RPMI8226 (cell line): ENCODE measurements at regions not wholly inside any gene's neighbourhood (a gene's known extent, or its start where the extent isn't known, plus 50 kb on each side); places are given as distances from the start of the nearest gene placed in this dataset.
"Not testable (repeated sequence)": the region's sequence is repeated elsewhere in the genome, so short reads cannot be mapped to it uniquely, and the experiment has no call there.

ENCODE experiments used
- DNase-seq: peaks from one replicate; pipeline ENCODE4 v3.0.0-alpha.2; 2015

DNA sequence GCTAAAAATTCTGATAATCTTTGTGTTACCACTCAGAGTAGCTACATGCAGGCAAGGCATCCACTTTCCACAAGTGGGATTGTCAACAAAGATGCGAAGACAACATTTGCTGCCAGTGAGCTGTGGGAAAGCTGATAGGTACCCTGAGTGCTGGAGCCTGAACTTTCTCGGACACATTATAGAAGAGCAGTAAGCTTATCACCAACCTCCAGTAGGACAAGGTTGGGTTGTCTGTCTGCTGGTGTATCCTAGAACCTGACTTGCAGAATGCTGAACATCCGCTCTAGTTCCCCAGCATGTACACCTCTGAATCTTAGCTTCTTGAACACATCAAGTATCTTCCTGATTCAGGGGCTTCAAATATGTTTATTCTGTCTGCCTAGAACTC is 103.8 kb upstream of the PPM1H start:
- DNase-seq = no peak

DNA sequence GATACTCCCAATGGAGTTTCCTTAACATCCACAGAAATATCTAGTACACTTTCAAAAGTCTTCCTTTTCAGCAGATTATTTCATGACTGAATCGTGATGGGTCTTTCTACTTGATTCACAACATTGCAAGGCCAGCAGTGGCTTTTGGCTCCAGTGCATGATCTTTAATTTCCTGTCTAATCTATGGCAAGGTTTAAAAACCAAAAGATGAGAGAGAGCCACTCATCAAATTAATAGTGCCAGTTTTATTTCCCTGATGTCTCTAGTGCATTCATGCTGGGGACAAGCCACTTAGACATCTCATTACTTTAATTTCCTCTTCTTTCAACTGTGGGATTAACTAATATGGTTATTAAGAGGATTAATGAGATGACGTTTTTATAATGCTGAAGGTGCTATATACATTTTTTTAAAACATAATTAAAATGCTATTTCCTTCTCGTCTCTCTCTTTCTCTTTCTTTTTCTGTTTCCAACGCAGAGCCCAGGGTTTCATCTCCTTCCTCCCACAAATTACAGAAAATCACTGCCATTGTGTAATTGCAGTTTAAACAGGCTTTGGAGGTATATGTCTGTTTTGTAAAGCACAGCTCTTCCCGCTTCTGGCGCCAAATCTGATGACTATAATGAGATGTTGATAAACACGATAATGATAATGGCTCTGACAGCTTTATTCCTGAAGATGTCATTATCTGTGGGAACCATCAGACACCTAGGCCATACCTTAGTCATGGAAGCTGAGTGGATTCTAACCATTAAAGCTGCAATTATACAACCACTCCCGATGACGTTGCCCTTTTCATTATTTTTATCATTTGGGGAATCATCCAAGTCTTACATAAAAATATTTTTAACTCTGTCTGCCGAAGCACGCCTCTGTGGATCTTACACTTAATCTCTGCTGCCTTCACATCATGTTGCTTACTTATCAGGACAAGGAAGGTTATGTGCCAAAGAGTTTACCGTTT is 103.1 kb upstream of the PPM1H start:
- no peak for DNase-seq

- no peak for DNase-seq
Observed at GRCh38 chr12:63036974-63037335, 102.0 kb upstream of the PPM1H start.

GRCh38 chr12:63036216-63036973 is 101.4 kb upstream of the PPM1H start:
- DNase-seq = no peak

DNA sequence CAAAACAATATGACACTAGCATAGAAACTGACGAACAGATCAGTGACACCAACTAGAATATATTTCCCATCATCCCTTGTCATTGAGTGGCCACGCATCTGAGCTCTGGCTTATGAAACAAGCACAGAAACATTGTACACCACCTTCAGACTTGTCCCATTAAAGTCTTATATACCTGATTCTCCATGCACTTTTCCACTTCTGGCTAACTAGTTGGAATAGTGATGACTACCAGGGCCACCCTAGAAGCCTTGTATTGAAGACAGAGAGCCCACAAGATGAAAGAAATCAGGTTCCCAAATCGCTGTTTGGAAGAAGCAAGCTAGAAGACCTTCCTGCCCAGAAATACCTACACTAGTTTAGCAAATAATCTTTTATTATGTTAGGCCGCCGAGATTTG is 99.7 kb upstream of the PPM1H start:
- no peak for DNase-seq

DNA sequence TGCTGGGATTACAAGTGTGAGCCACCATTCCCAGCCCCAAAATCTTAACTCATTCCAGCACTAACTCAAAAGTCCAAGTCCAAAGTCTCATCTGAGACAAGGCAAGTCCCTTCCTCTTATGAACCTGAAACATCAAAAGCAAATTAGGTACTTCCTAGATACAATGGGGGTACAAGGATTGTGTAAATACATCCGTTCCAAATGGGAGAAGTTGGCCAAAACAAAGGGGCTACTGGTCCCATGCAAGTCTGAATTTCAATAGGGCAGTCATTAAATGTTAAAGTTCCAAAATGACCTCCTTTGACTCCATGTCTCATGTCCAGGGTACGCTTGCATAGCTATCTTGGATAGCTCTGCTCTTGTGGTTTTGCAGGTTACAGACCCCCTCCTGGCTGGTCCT is 94.7 kb upstream of the PPM1H start:
- no peak for DNase-seq

DNA sequence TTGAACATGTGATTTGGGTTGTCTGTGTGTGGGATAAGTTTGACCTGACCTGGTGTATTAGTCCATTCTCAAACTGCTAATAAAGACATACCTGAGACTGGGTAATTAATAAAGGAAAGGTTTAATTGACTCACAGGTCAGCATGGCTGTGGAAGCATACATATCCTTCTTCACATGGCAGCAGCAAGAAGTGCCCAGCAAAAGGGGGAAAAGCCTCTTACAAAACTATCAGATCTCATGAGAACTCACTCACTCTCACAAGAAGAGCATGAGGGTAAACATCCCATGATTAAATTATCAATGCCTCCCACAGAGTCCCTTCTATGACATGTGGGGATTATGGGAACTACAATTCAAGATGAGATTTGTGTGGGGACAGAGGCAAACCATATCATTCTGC is 94.0 kb upstream of the PPM1H start:
- no peak for DNase-seq

GRCh38 chr12:63025116-63025515 is 90.2 kb upstream of the PPM1H start:
- DNase-seq = no peak

GRCh38 chr12:63023926-63024325 is 89.0 kb upstream of the PPM1H start:
- no peak for DNase-seq

DNA sequence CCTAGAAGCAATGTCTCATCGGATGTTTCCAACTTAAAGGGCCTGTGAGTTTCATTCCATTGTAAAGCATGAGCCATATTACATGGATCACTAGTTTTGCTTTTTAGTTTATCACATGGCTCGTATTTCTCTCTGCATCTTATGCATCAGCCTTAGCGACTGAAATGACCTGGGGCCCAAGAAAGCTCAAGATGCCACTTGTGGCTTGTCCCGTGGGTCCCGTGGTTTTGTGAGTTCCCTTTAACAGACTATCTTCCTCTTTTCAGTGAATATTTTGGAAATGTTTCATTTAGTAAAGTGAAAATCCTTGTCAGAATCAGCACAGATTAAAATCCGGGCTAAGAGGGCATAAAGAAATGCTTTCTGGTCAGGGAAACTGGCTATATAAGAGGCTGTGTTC is 86.2 kb upstream of the PPM1H start:
- no peak for DNase-seq

GRCh38 chr12:63020269-63020668 is 85.3 kb upstream of the PPM1H start:
- no peak for DNase-seq

DNA sequence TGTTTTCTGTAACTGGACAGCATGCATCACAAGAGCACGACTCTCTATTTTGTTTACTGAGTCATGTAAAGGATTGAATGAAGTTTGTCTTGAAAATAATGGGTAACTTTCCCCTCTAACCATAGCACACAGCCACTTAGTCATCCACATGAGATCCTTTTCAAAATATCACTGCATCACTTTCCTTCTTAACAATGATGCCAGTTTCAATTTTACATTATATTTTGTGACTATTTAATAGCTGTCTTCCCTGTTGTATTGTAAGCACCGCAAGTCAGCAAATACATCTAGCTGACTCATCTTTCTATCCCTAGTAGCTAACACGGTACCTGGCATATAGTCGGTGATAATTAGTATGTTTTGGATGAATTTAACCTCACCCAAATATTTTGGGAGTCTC is 83.3 kb upstream of the PPM1H start:
- DNase-seq = peak; percentile 22

DNA sequence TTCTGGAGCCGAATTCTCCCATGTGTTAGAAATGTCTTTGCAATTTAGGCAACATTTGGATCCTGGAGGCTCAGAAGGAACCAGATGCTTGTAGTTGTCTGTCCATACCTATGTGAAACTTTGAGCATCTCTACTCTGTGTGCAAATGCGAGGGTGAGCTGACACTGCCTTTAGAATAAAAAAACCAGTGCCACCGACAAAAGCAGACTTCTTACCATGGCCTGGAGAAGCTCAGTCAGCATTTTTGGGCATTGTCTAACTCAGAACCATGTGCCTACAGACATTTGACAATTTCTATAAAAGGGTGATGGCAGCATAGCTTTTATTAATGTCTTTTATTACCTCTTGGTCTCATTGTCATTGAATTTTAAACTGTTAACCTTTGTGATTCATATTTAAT is 78.4 kb upstream of the PPM1H start:
- peak; percentile 23 for DNase-seq

DNA sequence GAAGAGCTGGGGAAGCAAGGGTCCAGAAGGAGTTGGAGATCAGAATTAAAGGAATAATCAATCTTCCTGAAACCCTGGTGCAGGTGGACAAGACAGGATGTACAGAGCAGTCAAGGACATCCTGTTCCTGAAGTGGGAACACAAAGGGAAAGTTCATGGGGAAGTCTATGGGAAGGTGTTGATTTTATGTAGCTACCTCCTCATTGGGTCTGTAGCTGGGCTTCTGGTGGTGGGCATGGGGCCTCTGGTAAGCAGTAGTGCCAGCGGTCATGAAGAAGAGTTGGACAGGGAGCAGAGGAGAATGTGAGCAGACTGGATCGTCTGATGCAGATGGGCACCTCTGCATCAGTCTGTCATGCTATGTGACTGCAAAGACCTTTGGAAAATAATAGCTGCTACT is 75.7 kb upstream of the PPM1H start:
- no peak for DNase-seq

DNA sequence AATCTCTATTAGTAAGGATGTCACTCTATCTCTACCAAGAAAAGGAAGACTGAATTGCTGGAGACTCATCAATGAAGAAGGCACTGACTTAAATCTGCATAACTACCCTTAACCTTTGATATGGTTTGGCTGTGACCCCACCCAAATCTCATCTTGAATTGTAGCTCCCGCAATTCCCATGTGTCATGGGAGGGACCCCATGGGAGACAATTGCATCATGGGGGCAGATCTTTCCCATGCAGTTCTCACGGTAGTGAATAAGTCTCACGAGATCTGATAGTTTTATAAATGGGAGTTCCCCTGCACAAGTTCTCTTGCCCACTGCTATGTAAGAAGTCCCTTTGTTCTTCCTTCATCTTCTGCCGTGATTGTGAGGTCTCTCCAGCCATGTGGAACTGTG is 73.4 kb upstream of the PPM1H start:
- no peak for DNase-seq

- no peak for DNase-seq
Observed at GRCh38 chr12:63007726-63008125, 72.8 kb upstream of the PPM1H start.

DNA sequence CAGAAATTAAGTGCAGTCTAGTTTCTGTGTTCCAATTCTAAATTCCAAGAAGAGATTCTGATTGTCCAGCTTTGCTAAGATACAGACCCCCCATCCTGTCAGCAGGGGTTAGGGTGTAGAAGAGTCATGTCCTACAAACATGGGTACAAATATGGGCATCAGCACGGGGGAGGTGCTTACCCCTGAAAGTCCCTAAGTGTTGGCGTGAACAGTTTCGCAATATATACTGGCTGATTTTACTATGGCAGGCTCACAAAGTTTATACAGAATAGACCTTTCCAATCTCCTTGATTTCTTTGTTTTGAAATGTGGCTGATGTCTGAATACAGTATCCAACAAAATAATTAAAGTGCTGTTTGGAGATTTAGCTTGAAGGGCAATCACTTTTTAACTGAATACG is 71.6 kb upstream of the PPM1H start:
- no peak for DNase-seq

DNA sequence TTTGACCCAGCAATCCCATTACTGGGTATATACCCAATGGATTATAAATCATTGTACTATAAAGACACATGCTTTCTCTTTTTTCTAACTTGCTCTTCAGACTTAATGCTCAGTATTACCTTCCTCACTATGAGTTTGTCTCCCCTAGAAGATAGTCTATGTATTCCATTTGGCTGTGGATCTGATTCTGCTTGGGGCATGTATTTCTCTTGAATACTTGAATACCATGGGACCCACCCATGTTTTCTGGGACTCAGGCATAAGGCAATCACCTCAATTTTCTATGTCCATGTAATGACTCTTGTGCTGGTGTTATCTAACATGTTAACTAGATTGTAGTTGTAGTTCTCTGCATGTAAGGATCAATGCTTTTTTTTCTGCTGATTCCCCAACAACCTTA is 70.4 kb upstream of the PPM1H start:
- DNase-seq = no peak

DNA sequence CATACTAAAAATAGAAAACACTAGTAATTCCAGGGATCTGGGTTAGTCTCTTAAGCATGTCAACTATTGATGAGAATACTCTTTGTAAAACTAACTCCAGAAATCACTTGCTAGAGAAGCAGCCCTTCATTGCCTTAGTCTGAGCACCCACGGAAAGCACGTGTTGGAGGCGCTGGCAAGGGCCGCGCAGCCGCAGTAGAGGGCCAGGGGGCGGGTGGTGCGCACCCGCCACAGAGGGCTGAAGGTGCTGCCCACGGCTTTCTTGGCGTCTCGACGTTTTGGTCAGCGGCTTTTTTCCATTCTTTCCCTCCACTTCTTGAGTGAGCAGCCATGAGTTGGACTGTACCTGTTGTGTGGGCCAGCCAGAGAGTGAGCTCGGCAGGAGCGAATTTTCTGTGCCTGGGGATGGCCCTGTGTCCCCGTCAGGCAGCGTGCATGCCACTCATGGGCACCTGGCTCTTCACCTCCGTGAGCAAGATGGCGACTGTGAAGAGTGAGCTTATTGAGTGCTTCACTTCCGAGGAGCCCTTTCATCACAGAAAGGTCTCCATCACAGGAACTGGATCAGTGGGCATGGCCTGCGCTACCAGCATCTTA is 68.4 kb upstream of the PPM1H start:
- DNase-seq = no peak

- not testable (repeated sequence) for DNase-seq
Observed at GRCh38 chr12:63002059-63002458, 67.1 kb upstream of the PPM1H start.

GRCh38 chr12:62998454-62998853 is 63.5 kb upstream of the PPM1H start:
- no peak for DNase-seq

DNA sequence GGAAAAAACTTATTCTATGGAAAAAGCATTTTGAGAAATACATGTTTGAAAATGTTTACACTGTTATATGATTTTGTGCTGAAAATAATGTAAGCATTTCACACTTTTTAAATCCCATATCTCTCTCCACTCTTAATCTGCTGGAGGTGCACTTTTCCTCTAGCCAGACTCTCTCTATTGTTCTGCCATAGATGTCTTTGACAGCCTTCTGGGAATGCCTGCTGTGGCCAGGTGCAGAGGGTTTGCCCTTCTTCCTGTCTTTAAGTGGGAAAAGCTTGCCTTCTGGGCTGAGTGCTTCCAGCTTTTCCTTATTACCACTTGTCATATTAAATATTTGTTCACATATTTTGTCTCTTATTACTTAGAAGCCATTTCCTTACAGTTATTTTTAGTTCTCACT is 60.1 kb upstream of the PPM1H start:
- DNase-seq = no peak

DNA sequence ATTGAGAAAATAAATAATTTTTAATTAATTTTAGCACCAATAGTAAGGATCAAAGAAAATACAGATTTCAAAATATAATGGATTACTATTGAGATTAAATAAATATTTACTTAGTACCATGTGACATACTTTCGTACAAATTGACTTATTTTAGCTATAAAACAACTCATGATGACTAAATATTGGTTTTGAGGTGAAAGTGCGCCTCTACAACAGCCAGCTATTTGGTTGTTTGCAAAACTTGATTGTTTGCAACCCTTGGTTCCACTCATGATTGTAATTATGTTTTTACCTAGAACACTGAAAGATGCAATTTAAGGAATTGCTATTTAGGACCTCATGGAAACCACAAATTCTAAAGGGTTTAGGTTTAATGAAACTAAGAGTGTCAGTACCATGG is 51.9 kb upstream of the PPM1H start:
- DNase-seq = no peak
